ENCODE measurements at regions not wholly inside any gene's neighbourhood (a gene's known extent, or its start where the extent isn't known, plus 50 kb on each side); places are given as distances from the start of the nearest gene placed in this dataset.
"Not testable (repeated sequence)": the region's sequence is repeated elsewhere in the genome, so short reads cannot be mapped to it uniquely, and the experiment has no call there.

- Histone ChIP-seq H3K9me3 (ENCODE audit: control insufficient read depth, low read depth, low read length) (no peaks in the 10 kb centered on the region), H3K27ac (ENCODE audit: low read length) (peak overlapping the region; percentile 58), H3K27me3 (ENCODE audit: control insufficient read depth, insufficient read depth, low read length) (no peaks in the 10 kb centered on the region), H3K4me1 (ENCODE audit: control insufficient read depth, insufficient read depth, low read length) (peaks cover 16% of the 10 kb centered on the region), H3K36me3 (ENCODE audit: control insufficient read depth, insufficient read depth, low read length) (no peaks in the 10 kb centered on the region), H3K4me3 (ENCODE audit: low read length) (no peak overlapping the region)
- DNase-seq = peak; percentile 25 to 59
- WGBS (ENCODE audit: insufficient coverage, low lambda C conversion rate) = no CpG with 5 or more reads among the region's 1 CpG
These were observed 59.4 kb upstream of the ATP1B1 start for GRCh38 chr1:169047074-169047473.

GRCh38 chr1:169048043-169048442, 58.4 kb upstream of the ATP1B1 start:
- no peak overlapping the region for H3K27ac ChIP-seq (ENCODE audit: low read length)

GRCh38 chr1:169049258-169049938, 57.1 kb upstream of the ATP1B1 start:
- H3K4me3 ChIP-seq (ENCODE audit: low read length) = no peak overlapping the region
- peaks cover 25% of the 10 kb centered on the region for H3K4me1 ChIP-seq (ENCODE audit: control insufficient read depth, insufficient read depth, low read length)
- no peaks in the 10 kb centered on the region for H3K27me3 ChIP-seq (ENCODE audit: control insufficient read depth, insufficient read depth, low read length)
- H3K27ac ChIP-seq (ENCODE audit: low read length) = no peak overlapping the region
- DNase-seq = no peak
- no CpG with 5 or more reads among the region's 5 CpGs for WGBS (ENCODE audit: insufficient coverage, low lambda C conversion rate)
- no peaks in the 10 kb centered on the region for H3K9me3 ChIP-seq (ENCODE audit: control insufficient read depth, low read depth, low read length)
- no peaks in the 10 kb centered on the region for H3K36me3 ChIP-seq (ENCODE audit: control insufficient read depth, insufficient read depth, low read length)

More at GRCh38 chr1:169048043-169048442, 58.4 kb upstream of the ATP1B1 start:
- WGBS (ENCODE audit: insufficient coverage, low lambda C conversion rate) = no CpG with 5 or more reads among the region's 3 CpGs
- Histone ChIP-seq H3K27me3 (ENCODE audit: control insufficient read depth, insufficient read depth, low read length) (no peaks in the 10 kb centered on the region), H3K4me1 (ENCODE audit: control insufficient read depth, insufficient read depth, low read length) (peaks cover 24% of the 10 kb centered on the region), H3K4me3 (ENCODE audit: low read length) (no peak overlapping the region), H3K36me3 (ENCODE audit: control insufficient read depth, insufficient read depth, low read length) (no peaks in the 10 kb centered on the region), H3K9me3 (ENCODE audit: control insufficient read depth, low read depth, low read length) (no peaks in the 10 kb centered on the region)
- peak; percentile 24 to 54 for DNase-seq

- no peaks in the 10 kb centered on the region for H3K36me3 ChIP-seq (ENCODE audit: control insufficient read depth, insufficient read depth, low read length)
- DNase-seq = peak in 1 of 2 donors; percentile 24
- no peaks in the 10 kb centered on the region for H3K27me3 ChIP-seq (ENCODE audit: control insufficient read depth, insufficient read depth, low read length)
- no CpG with 5 or more reads among the region's 2 CpGs for WGBS (ENCODE audit: insufficient coverage, low lambda C conversion rate)
- H3K4me3 ChIP-seq (ENCODE audit: low read length) = no peak overlapping the region
- no peak overlapping the region for H3K27ac ChIP-seq (ENCODE audit: low read length)
- H3K9me3 ChIP-seq (ENCODE audit: control insufficient read depth, low read depth, low read length) = no peaks in the 10 kb centered on the region
- peaks cover 21% of the 10 kb centered on the region for H3K4me1 ChIP-seq (ENCODE audit: control insufficient read depth, insufficient read depth, low read length)
These were observed 55.3 kb upstream of the ATP1B1 start for GRCh38 chr1:169051171-169051570.

GRCh38 chr1:169052171-169052570, 54.3 kb upstream of the ATP1B1 start:
- H3K4me3 ChIP-seq (ENCODE audit: low read length); H3K9me3 ChIP-seq (ENCODE audit: control insufficient read depth, low read depth, low read length); H3K27me3 ChIP-seq (ENCODE audit: control insufficient read depth, insufficient read depth, low read length); H3K27ac ChIP-seq (ENCODE audit: low read length); DNase-seq; H3K36me3 ChIP-seq (ENCODE audit: control insufficient read depth, insufficient read depth, low read length): not testable (repeated sequence)
- peaks cover 12% of the 10 kb centered on the region for H3K4me1 ChIP-seq (ENCODE audit: control insufficient read depth, insufficient read depth, low read length)
- 89% methylated on average over 1 of the region's 5 CpGs for WGBS (ENCODE audit: insufficient coverage, low lambda C conversion rate)

- no peak overlapping the region for H3K27ac ChIP-seq (ENCODE audit: low read length)
- DNase-seq = peak in 1 of 2 donors; percentile 59
These were observed 53.8 kb upstream of the ATP1B1 start for GRCh38 chr1:169052727-169053126.

GRCh38 chr1:169053196-169053595, 53.3 kb upstream of the ATP1B1 start:
- H3K4me1 ChIP-seq (ENCODE audit: control insufficient read depth, insufficient read depth, low read length) = peaks cover 8% of the 10 kb centered on the region
- no peaks in the 10 kb centered on the region for H3K36me3 ChIP-seq (ENCODE audit: control insufficient read depth, insufficient read depth, low read length)
- no peaks in the 10 kb centered on the region for H3K27me3 ChIP-seq (ENCODE audit: control insufficient read depth, insufficient read depth, low read length)
- no peak overlapping the region for H3K4me3 ChIP-seq (ENCODE audit: low read length)
- no peak for DNase-seq
- no peaks in the 10 kb centered on the region for H3K9me3 ChIP-seq (ENCODE audit: control insufficient read depth, low read depth, low read length)
- WGBS (ENCODE audit: insufficient coverage, low lambda C conversion rate) = no CpG with 5 or more reads among the region's 4 CpGs
- no peak overlapping the region for H3K27ac ChIP-seq (ENCODE audit: low read length)

More at GRCh38 chr1:169052727-169053126, 53.8 kb upstream of the ATP1B1 start:
- Histone ChIP-seq H3K27me3 (ENCODE audit: control insufficient read depth, insufficient read depth, low read length) (no peaks in the 10 kb centered on the region), H3K4me3 (ENCODE audit: low read length) (no peak overlapping the region), H3K9me3 (ENCODE audit: control insufficient read depth, low read depth, low read length) (no peaks in the 10 kb centered on the region), H3K4me1 (ENCODE audit: control insufficient read depth, insufficient read depth, low read length) (peaks cover 8% of the 10 kb centered on the region), H3K36me3 (ENCODE audit: control insufficient read depth, insufficient read depth, low read length) (no peaks in the 10 kb centered on the region)
- no CpG with 5 or more reads among the region's 1 CpG for WGBS (ENCODE audit: insufficient coverage, low lambda C conversion rate)

Measured in large intestine (tissue), 3 donors.